GM19395 (cell line): ENCODE measurements at regions not wholly inside any gene's neighbourhood (a gene's known extent, or its start where the extent isn't known, plus 50 kb on each side); places are given as distances from the start of the nearest gene placed in this dataset.
"Not testable (repeated sequence)": the region's sequence is repeated elsewhere in the genome, so short reads cannot be mapped to it uniquely, and the experiment has no call there.

ENCODE experiments used
- ATAC-seq: cut with Tn5 transposase; IDR thresholded peaks from one replicate; pipeline ENCODE4 v1.9.1; 2021; ENCODE audit warnings: mild to moderate bottlenecking, moderate library complexity; ENCODE audit not compliant: unreplicated experiment

DNA sequence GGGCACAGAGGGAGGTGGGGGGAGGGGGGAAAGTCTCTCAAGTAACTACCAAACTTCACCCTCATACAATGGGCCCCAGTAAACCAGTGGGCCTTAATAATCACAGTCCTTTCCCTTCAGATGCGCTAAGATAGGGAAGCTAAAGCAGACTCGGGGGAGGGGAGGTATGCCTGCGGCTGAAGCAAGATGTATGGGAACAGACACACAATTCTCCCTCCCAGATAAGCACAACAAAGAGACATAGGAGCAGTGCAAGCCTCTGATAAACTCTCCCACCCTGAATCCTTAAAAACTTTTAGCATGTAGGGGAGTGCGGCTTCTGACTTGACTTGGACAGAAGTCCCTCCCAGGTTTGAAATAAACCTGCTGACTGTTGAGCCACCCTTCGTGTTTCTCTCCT is 54.7 kb downstream of the PROP1 start:
- ATAC-seq = not testable (repeated sequence)

DNA sequence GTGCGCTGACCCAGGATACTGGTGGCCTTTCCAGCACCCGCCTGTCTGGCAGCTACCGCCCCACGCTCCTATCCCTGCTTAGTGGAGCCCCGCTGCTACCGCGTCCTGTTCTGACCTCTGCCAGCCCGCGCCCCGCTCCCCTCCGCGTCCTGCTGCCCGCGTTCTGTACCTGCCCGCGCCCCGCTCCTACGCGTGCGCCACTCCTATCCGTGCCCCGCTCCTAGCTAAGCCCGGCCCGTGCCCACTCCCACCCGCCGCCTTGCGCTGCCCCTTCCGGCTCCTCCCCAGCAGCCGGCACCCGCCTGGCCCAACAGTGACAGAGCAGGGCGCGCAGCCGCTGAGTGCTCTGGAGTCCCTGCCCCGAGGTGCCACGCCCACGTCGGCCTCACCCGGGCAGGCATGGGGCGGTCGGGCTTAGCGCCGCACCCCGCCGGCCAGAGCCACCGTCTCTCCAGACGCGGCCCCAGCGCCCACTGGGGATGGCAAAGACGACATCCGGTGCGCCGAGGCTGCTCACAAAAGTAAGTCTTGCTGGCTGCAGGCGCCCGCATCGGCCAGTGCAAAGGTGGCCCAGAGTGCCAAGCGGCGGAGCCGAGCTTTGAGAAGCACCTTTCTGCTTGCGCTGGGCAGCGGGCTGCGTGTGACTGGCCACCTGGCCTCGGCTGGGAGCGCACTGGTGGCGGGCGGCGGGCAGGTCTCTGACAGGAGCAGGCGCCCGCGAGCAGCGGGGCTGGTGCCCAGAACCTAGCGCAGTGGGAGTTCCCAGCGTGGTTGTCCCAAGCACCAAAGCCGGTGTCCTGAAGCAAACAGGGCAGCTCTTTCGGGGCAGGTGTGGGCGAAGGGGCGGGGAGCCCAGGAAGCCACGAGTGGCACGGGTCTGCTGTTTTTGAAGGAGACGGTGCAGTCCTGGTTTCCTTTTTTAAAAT is 56.5 kb downstream of the PROP1 start:
- ATAC-seq = not testable (repeated sequence)

GRCh38 chr5:177938767-177939166 is 57.3 kb downstream of the PROP1 start:
- not testable (repeated sequence) for ATAC-seq

DNA sequence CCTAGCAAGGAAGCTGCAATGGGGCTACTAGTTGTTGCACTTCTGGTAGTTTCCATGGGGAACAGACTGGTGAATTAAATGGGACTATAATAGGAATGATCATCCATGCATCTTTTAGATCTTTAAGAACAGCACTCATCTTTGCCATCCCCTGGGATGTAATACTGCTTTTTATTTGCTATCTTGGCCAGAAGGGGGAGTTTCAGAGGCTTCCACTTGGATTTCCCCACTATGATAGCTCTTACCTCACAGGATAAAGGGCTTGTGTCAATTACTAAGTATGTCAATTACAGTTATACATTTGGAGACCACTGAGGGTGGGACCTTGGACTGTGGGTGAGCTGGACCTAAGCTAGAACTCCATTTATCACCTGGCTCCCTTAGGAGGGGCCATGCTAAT is 61.8 kb downstream of the PROP1 start:
- not testable (repeated sequence) for ATAC-seq

- ATAC-seq = not testable (repeated sequence)
These were observed 65.6 kb downstream of the PROP1 start for GRCh38 chr5:177930269-177931022.

GRCh38 chr5:177929618-177930017 is 66.4 kb downstream of the PROP1 start:
- ATAC-seq = not testable (repeated sequence)

GRCh38 chr5:177927500-177927899 is 68.5 kb downstream of the PROP1 start:
- ATAC-seq = not testable (repeated sequence)

DNA sequence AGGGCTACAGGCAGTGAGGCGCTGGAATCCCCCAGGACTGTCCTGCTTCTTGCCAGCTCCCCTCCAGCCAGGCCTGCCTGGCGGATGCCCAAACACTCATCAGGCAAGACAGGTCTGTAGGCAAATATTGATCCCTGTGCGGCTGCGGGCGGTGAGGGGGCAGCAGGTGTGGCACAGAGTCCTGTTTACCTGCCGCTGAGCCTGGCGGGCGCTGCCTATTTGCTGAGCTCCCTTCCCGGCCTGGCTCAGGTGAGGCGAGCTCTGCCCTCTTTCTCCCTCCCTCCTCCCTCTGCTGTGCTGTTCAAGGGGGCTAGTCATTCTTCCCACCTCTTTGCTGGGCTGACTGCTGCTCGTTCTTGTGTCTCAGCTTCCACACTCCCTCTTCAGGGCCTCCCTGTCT is 71.5 kb downstream of the PROP1 start:
- not testable (repeated sequence) for ATAC-seq

GRCh38 chr5:177923837-177924236 is 72.2 kb downstream of the PROP1 start:
- not testable (repeated sequence) for ATAC-seq

GRCh38 chr5:177923189-177923588 is 72.9 kb downstream of the PROP1 start:
- not testable (repeated sequence) for ATAC-seq

- ATAC-seq = not testable (repeated sequence)
These were observed 86.8 kb downstream of the PROP1 start for GRCh38 chr5:177909261-177909660.

GRCh38 chr5:177902806-177903205 is 93.2 kb downstream of the PROP1 start:
- not testable (repeated sequence) for ATAC-seq

- not testable (repeated sequence) for ATAC-seq
These were observed 96.0 kb downstream of the PROP1 start for GRCh38 chr5:177900066-177900465.

GRCh38 chr5:177894681-177895453 is 101.2 kb downstream of the PROP1 start:
- not testable (repeated sequence) for ATAC-seq

DNA sequence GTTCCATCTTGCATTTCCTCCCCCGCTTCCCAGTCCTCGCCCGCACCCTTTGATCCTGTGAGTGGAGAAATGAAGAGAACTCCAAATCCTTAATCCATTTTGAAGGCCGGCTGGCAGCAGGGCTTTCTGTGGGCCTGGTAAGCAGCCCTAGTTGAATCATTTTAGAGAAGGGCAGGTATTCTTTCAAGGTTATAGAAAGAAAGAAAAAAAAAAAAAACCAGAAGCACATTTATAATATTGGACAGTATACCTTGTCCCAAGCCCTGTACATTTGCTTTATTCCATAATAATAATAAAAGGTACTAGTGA is 103.7 kb downstream of the PROP1 start:
- not testable (repeated sequence) for ATAC-seq

GRCh38 chr5:177891547-177892356 is 104.3 kb downstream of the PROP1 start:
- ATAC-seq = peak; percentile 85

DNA sequence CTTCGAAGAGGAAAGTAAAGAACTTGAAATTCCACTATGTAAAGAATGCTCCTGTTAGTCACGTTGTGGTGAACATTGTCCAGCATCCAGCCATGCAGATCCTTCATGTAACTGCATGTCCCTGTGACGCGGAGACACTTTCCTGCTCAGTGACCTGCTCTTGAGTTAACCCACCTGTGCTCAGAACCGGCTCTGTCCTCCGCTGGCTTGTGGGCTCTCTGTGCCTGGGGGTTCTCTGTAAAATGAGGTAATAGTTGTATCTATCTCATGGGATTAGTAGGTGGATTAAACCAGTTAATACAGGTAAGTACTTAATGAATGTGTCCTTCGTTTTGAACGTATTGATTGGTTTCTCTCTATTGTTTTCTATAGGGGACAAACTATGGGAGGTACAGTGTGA is 100.6 kb upstream of the FAM153A start:
- ATAC-seq = not testable (repeated sequence)

GRCh38 chr5:177875900-177876238 is 93.2 kb upstream of the FAM153A start:
- ATAC-seq = peak; percentile 32

GRCh38 chr5:177875013-177875899 is 92.6 kb upstream of the FAM153A start:
- ATAC-seq = peak; percentile 72
